H9 (cell line): ENCODE measurements at regions not wholly inside any gene's neighbourhood (a gene's known extent, or its start where the extent isn't known, plus 50 kb on each side); places are given as distances from the start of the nearest gene placed in this dataset.

Experiments
- DNase-seq: peaks from one replicate; pipeline ENCODE4 v3.0.0-alpha.2; 2017
- H2AFZ ChIP-seq: one replicate; pipeline ENCODE4 v1.6.1; 2013; ENCODE audit warnings: mild to moderate bottlenecking, low read length, control low read depth, moderate library complexity
- H2AK5ac ChIP-seq: 2 replicates; pipeline ENCODE4 v1.6.1; 2013; ENCODE audit warnings: low read length, control low read depth, mixed read lengths; ENCODE audit not compliant: insufficient read length
- H2BK120ac ChIP-seq: one replicate; pipeline ENCODE4 v1.6.1; 2013; ENCODE audit warnings: low read depth, mild to moderate bottlenecking, low read length, control low read depth, inconsistent platforms; ENCODE audit not compliant: poor library complexity, severe bottlenecking
- H2BK12ac ChIP-seq: 2 replicates; pipeline ENCODE4 v1.6.1; 2013; ENCODE audit warnings: low read length, control low read depth, mixed read lengths, low read depth; ENCODE audit not compliant: insufficient read length
- H2BK15ac ChIP-seq: 2 replicates; pipeline ENCODE4 v1.6.1; 2013; ENCODE audit warnings: low read depth, low read length, control low read depth
- H2BK20ac ChIP-seq: one replicate; pipeline ENCODE4 v1.6.1; 2013; ENCODE audit warnings: low read depth, mild to moderate bottlenecking, low read length, control low read depth, inconsistent platforms; ENCODE audit not compliant: poor library complexity, severe bottlenecking
- H2BK5ac ChIP-seq: 2 replicates; pipeline ENCODE4 v1.6.1; 2013; ENCODE audit warnings: low read length, control low read depth, mixed read lengths; ENCODE audit not compliant: insufficient read length
- H3K14ac ChIP-seq: 2 replicates; pipeline ENCODE4 v1.6.1; 2013; ENCODE audit warnings: low read length, control low read depth; ENCODE audit not compliant: insufficient read depth
- H3K18ac ChIP-seq: 2 replicates; pipeline ENCODE4 v1.6.1; 2013; ENCODE audit warnings: low read depth, mild to moderate bottlenecking, mixed read lengths, low read length, control low read depth; ENCODE audit not compliant: insufficient read length
- H3K23ac ChIP-seq: 2 replicates; pipeline ENCODE4 v1.6.1; 2013; ENCODE audit warnings: low read length, control low read depth, mixed read lengths, low read depth; ENCODE audit not compliant: insufficient read length
- H3K23me2 ChIP-seq: 2 replicates; pipeline ENCODE4 v1.6.1; 2013; ENCODE audit warnings: low read depth, mild to moderate bottlenecking, mixed read lengths, low read length, control low read depth; ENCODE audit not compliant: insufficient read length, poor library complexity, severe bottlenecking
- H3K27ac ChIP-seq: 2 replicates; pipeline ENCODE4 v1.5.1; 2013; ENCODE audit warnings: low read length, control low read depth, mixed read lengths, low read depth; ENCODE audit not compliant: insufficient read length
- H3K27me3 ChIP-seq: 2 replicates; pipeline ENCODE4 v1.6.1; 2013; ENCODE audit warnings: low read length, control low read depth, inconsistent platforms; ENCODE audit not compliant: insufficient read depth
- H3K4ac ChIP-seq: 2 replicates; pipeline ENCODE4 v1.6.1; 2013; ENCODE audit warnings: low read depth, mild to moderate bottlenecking, control low read depth, inconsistent platforms, low read length, moderate library complexity
- H3K4me1 ChIP-seq: 2 replicates; pipeline ENCODE4 v1.6.1; 2013; ENCODE audit warnings: low read length, control low read depth, inconsistent platforms; ENCODE audit not compliant: insufficient read depth
- H3K4me2 ChIP-seq: 2 replicates; pipeline ENCODE4 v1.6.1; 2013; ENCODE audit warnings: low read length, control low read depth, mixed read lengths; ENCODE audit not compliant: insufficient read length, insufficient read depth
- H3K56ac ChIP-seq: 2 replicates; pipeline ENCODE4 v1.6.1; 2013; ENCODE audit warnings: low read depth, mild to moderate bottlenecking, mixed read lengths, low read length, control low read depth; ENCODE audit not compliant: insufficient read length
- H3K79me1 ChIP-seq: 2 replicates; pipeline ENCODE4 v1.6.1; 2013; ENCODE audit warnings: low read depth, mild to moderate bottlenecking, moderate library complexity, low read length, control low read depth, inconsistent platforms; ENCODE audit not compliant: insufficient read depth, poor library complexity, severe bottlenecking
- H3K79me2 ChIP-seq: 2 replicates; pipeline ENCODE4 v1.6.1; 2013; ENCODE audit warnings: low read length, control low read depth, inconsistent platforms; ENCODE audit not compliant: insufficient read depth
- H3K9ac ChIP-seq: 2 replicates; pipeline ENCODE4 v1.6.1; 2013; ENCODE audit warnings: low read length, control low read depth, mixed read lengths; ENCODE audit not compliant: insufficient read length; ENCODE audit errors: extremely low read depth
- H3K9me3 ChIP-seq: one replicate; pipeline ENCODE4 v1.6.1; 2013; ENCODE audit warnings: low read depth, low read length, inconsistent platforms; ENCODE audit not compliant: control insufficient read depth
- H3T11ph ChIP-seq: one replicate; pipeline ENCODE4 v1.6.1; 2013; ENCODE audit warnings: mild to moderate bottlenecking, low read length, control low read depth, inconsistent platforms
- H4K20me1 ChIP-seq: one replicate; pipeline ENCODE4 v1.6.1; 2013; ENCODE audit not compliant: control insufficient read depth, insufficient read length, insufficient read depth
- H4K5ac ChIP-seq: 2 replicates; pipeline ENCODE4 v1.6.1; 2013; ENCODE audit warnings: low read depth, mild to moderate bottlenecking, mixed read lengths, low read length, control low read depth; ENCODE audit not compliant: insufficient read length
- H4K8ac ChIP-seq: replicated peaks from 2 replicates; pipeline ENCODE4 v1.6.1; 2013; ENCODE audit warnings: low read length, control low read depth, mixed read lengths, low read depth; ENCODE audit not compliant: insufficient read length
- H4K91ac ChIP-seq: 2 replicates; pipeline ENCODE4 v1.6.1; 2013; ENCODE audit warnings: low read depth, mild to moderate bottlenecking, moderate library complexity, mixed read lengths, low read length, control low read depth; ENCODE audit not compliant: insufficient read length
- H3K27ac Mint-ChIP-seq, 3 experiments: 2 replicates in 2 of 3; 3 replicates in 1 of 3; pipeline ENCODE4 v1.8.0; 2020 to 2021; ENCODE audit warnings: mixed read lengths in 3 of 3, mild to moderate bottlenecking in 1 of 3, moderate library complexity in 1 of 3
- H3K27me3 Mint-ChIP-seq: 2 replicates; pipeline ENCODE4 v1.8.0; 2021; ENCODE audit warnings: low read depth, mild to moderate bottlenecking, moderate library complexity, mixed read lengths
- H3K36me3 Mint-ChIP-seq, 3 experiments: 2 replicates in 2 of 3; 3 replicates in 1 of 3; pipeline ENCODE4 v1.8.0; 2020 to 2021; ENCODE audit warnings: low read depth in 3 of 3, mixed read lengths in 3 of 3; ENCODE audit not compliant: insufficient read depth in 1 of 3
- H3K4me1 Mint-ChIP-seq, 2 experiments: 2 replicates each; pipeline ENCODE4 v1.8.0; 2020; ENCODE audit warnings: mixed read lengths in 2 of 2
- H3K4me3 Mint-ChIP-seq, 2 experiments: 2 replicates in 1 of 2; 3 replicates in 1 of 2; pipeline ENCODE4 v1.8.0; 2020 to 2021; ENCODE audit warnings: mild to moderate bottlenecking in 2 of 2, mixed read lengths in 2 of 2, moderate library complexity in 1 of 2
- H3K9me3 Mint-ChIP-seq, 2 experiments: 2 replicates in 1 of 2; 3 replicates in 1 of 2; pipeline ENCODE4 v1.8.0; 2020; ENCODE audit warnings: mild to moderate bottlenecking in 2 of 2, mixed read lengths in 2 of 2, moderate library complexity in 1 of 2
- WGBS: extraction: QIAGEN DNeasy Blood & Tissue Kit; methylation state at CpG from one replicate; pipeline ENCODE4 v1.1.7; 2013; ENCODE audit warnings: missing lambda C conversion rate, low lambda C conversion rate, mixed read lengths; ENCODE audit not compliant: insufficient read length; ENCODE audit errors: extremely low coverage; 5-methylcytosine and 5-hydroxymethylcytosine counted together
- TF ChIP-seq, protein P1 (sequence below): fragments of 200-600 bp; sonication (generic); conservative IDR thresholded peaks from 3 replicates; pipeline ENCODE4 v1.8.0; 2021; ENCODE audit warnings: antibody characterized with exemption, mild to moderate bottlenecking

DNA sequence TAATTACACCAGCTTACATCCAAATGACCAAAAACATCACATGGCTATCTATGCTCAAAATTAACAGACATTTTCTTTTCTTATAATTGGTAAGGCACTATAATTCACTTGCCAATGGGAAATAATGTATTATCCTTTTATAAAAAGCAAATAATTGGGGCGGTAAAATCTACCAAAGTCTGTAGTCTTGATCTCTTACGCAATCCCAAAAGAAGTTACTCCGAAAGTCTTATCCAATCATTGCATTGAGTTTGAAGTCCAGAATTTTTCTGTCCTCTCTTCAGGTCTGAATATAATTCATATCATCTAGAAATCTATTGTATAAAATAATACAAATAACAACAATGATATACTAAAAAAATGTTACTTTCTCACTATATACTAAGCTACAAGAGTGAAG, 273.3 kb upstream of the CADM2 start:
- no peak overlapping the region for H4K8ac ChIP-seq
- no peak overlapping the region for H4K91ac ChIP-seq
- TF ChIP-seq, protein P1, sequence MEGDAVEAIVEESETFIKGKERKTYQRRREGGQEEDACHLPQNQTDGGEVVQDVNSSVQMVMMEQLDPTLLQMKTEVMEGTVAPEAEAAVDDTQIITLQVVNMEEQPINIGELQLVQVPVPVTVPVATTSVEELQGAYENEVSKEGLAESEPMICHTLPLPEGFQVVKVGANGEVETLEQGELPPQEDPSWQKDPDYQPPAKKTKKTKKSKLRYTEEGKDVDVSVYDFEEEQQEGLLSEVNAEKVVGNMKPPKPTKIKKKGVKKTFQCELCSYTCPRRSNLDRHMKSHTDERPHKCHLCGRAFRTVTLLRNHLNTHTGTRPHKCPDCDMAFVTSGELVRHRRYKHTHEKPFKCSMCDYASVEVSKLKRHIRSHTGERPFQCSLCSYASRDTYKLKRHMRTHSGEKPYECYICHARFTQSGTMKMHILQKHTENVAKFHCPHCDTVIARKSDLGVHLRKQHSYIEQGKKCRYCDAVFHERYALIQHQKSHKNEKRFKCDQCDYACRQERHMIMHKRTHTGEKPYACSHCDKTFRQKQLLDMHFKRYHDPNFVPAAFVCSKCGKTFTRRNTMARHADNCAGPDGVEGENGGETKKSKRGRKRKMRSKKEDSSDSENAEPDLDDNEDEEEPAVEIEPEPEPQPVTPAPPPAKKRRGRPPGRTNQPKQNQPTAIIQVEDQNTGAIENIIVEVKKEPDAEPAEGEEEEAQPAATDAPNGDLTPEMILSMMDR, result no peak
- H3K23me2 ChIP-seq, result no peaks in the 10 kb centered on the region
- H3K14ac ChIP-seq, result no peak overlapping the region
- H3K79me1 ChIP-seq, result no peaks in the 10 kb centered on the region
- no peaks in the 10 kb centered on the region for H4K20me1 ChIP-seq
- H3K27me3 ChIP-seq, result no peaks in the 10 kb centered on the region
- no peak overlapping the region for H2BK120ac ChIP-seq
- H3K4ac ChIP-seq, result no peak overlapping the region
- no peak overlapping the region for H3K27ac Mint-ChIP-seq
- H3K4me1 ChIP-seq, result no peaks in the 10 kb centered on the region
- no peak overlapping the region for H3K9ac ChIP-seq
- H3K4me2 ChIP-seq, result no peak overlapping the region
- peaks cover 0 to 2% of the 10 kb centered on the region in 2 experiments; a peak in 2 of 5 replicates for H3K9me3 Mint-ChIP-seq
- no peak for DNase-seq
- no peak overlapping the region for H3K27ac ChIP-seq
- no peak overlapping the region for H2BK5ac ChIP-seq
- H3K27me3 Mint-ChIP-seq, result no peaks in the 10 kb centered on the region
- H2BK12ac ChIP-seq, result no peak overlapping the region
- H2BK20ac ChIP-seq, result no peak overlapping the region
- no peak overlapping the region for H3K23ac ChIP-seq
- no peaks in the 10 kb centered on the region for H3K9me3 ChIP-seq
- no peak overlapping the region for H3K56ac ChIP-seq
- no peaks in the 10 kb centered on the region for H3K79me2 ChIP-seq
- no peak overlapping the region for H3T11ph ChIP-seq
- no CpG with 5 or more reads among the region's 3 CpGs for WGBS
- no peak overlapping the region for H2AK5ac ChIP-seq
- H3K4me3 Mint-ChIP-seq, result no peak overlapping the region
- no peak overlapping the region for H2AFZ ChIP-seq
- no peak overlapping the region for H4K5ac ChIP-seq
- no peak overlapping the region for H3K18ac ChIP-seq
- H3K36me3 Mint-ChIP-seq, result no peaks in the 10 kb centered on the region
- H3K4me1 Mint-ChIP-seq, result no peaks in the 10 kb centered on the region
- no peak overlapping the region for H2BK15ac ChIP-seq
